ENCODE measurements at regions not wholly inside any gene's neighbourhood (a gene's known extent, or its start where the extent isn't known, plus 50 kb on each side); places are given as distances from the start of the nearest gene placed in this dataset.
"Not testable (repeated sequence)": the region's sequence is repeated elsewhere in the genome, so short reads cannot be mapped to it uniquely, and the experiment has no call there.

GRCh38 chr2:106004851-106005250 is 189.2 kb downstream of the UXS1 start:
- no peak for DNase-seq

GRCh38 chr2:105999211-105999989 is 194.7 kb downstream of the UXS1 start:
- DNase-seq = no peak

GRCh38 chr2:105997711-105998110 is 196.4 kb downstream of the UXS1 start:
- no peak for DNase-seq

- no peak for DNase-seq
These were observed 203.5 kb downstream of the UXS1 start for GRCh38 chr2:105990624-105991023.

- DNase-seq = not testable (repeated sequence)
These were observed 204.3 kb downstream of the UXS1 start for GRCh38 chr2:105989803-105990202.

- DNase-seq = no peak
These were observed 205.0 kb downstream of the UXS1 start for GRCh38 chr2:105989070-105989469.

GRCh38 chr2:105977807-105978206 is 216.3 kb downstream of the UXS1 start:
- DNase-seq = no peak

GRCh38 chr2:105977212-105977611 is 216.9 kb downstream of the UXS1 start:
- DNase-seq = no peak

GRCh38 chr2:105974812-105975211 is 219.3 kb downstream of the UXS1 start:
- DNase-seq = no peak

- DNase-seq = no peak
These were observed 221.2 kb downstream of the UXS1 start for GRCh38 chr2:105972927-105973326.

GRCh38 chr2:105972246-105972645 is 221.9 kb downstream of the UXS1 start:
- DNase-seq = no peak

GRCh38 chr2:105969552-105969951 is 224.5 kb downstream of the UXS1 start:
- no peak for DNase-seq

- no peak for DNase-seq
These were observed 217.5 kb downstream of the NCK2 start for GRCh38 chr2:105962221-105962620.

- no peak for DNase-seq
These were observed 217.0 kb downstream of the NCK2 start for GRCh38 chr2:105961599-105962146.

- DNase-seq = no peak
These were observed 214.6 kb downstream of the NCK2 start for GRCh38 chr2:105959357-105959756.

- DNase-seq = no peak
These were observed 210.2 kb downstream of the NCK2 start for GRCh38 chr2:105954891-105955290.

GRCh38 chr2:105953942-105954341 is 209.2 kb downstream of the NCK2 start:
- no peak for DNase-seq

- no peak for DNase-seq
These were observed 207.4 kb downstream of the NCK2 start for GRCh38 chr2:105952131-105952530.

GRCh38 chr2:105951384-105951694 is 206.6 kb downstream of the NCK2 start:
- no peak for DNase-seq

GRCh38 chr2:105950521-105951383 is 206.0 kb downstream of the NCK2 start:
- no peak for DNase-seq

- DNase-seq = no peak
These were observed 199.3 kb downstream of the NCK2 start for GRCh38 chr2:105943977-105944376.

All from right hindlimb (tissue), 1 donor.